Amygdala (tissue), 56 donors: ENCODE measurements at regions not wholly inside any gene's neighbourhood (a gene's known extent, or its start where the extent isn't known, plus 50 kb on each side); places are given as distances from the start of the nearest gene placed in this dataset.

Experiments used
- DNase-seq, 56 donors: peaks; one replicate each; lab custom pipeline; 2025; lab: John Stamatoyannopoulos, UW

GRCh38 chr11:134756811-134757540 lies 344.9 kb upstream of the B3GAT1 start:
- DNase-seq: no peak

DNA sequence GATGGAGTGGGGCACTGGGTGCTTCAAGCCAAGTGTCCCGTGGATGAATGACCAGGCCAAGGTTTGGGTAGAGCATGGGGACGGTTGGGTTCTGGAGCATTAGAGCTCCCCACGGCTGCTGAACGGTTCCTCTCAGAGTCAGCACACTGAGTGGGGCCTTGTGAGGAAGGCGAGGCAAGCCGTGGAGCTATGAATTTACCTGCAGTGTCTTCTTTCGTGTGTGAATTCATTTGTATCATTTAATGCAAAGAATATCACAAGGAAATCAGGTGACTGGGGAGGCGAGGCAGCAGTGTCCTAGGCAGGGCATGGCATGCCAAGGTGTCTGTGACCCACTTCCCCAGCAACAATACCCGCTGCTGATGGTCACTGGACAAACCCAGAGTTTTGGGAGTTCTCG lies 343.5 kb upstream of the B3GAT1 start:
- DNase-seq: no peak

- no peak for DNase-seq
Observed at GRCh38 chr11:134754521-134755198, 342.6 kb upstream of the B3GAT1 start.

DNA sequence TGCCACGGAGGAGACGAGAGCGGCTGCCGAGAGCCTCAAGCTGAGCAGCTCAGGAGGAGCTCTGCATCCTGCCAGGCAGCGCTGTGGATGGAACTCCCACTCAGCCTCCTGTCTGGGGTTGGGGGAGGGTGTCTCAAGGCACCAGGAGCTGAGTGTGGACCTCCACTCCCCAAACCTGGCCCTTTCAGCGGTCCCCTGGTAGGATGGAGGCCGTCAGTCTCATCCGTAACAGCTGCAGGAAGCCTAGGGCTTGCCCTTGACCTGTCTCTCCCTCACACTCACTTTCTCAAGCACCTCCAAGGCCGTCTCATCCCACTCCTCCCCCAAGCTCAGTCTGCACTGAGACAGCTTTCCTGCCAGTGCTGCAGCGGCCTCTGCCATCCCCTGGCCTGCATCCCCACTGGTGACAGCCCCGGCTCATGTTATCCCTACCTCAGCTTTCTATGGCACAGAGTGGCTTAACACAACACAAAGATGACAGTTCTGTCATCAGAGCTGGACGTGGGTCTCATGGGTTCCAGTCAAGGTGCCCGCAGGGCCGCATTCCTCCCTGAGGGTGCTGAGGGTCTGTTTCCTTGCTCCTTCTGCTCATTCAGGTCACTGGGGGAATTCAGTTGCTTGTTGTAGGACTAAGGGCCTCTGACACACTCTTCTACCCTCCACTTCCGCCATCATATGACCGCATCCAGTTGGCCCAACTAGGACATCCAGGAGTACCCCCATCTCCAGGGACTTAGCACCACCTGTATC lies 341.9 kb upstream of the B3GAT1 start:
- DNase-seq: peak in 4 of 56 donors; percentile 19 to 53 (median 31)

- peak in 4 of 56 donors; percentile 15 to 51 (median 38) for DNase-seq
Observed at GRCh38 chr11:134752964-134753770, 341.1 kb upstream of the B3GAT1 start.

GRCh38 chr11:134752526-134752925 lies 340.5 kb upstream of the B3GAT1 start:
- DNase-seq: no peak

DNA sequence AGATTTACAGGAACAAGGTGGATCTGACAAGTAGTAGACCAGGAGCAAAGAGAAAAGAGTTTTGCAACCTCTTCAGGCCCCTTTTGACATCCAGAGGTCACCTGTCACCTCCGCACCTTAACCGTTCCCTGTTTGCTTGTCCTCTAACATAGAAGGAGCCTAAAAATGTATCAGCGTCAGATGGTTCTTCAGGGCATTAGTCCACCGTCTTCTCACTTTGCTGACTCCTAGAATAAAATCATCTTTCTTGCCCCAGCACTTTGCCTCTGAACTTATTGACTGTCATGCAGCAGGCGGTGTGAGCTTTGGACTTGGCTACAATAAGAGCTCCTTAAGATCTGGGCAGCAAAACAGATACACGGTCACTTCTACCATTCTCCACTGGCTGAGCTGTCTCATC lies 339.7 kb upstream of the B3GAT1 start:
- no peak for DNase-seq

GRCh38 chr11:134751031-134751585 lies 339.1 kb upstream of the B3GAT1 start:
- no peak for DNase-seq

GRCh38 chr11:134750619-134751018 lies 338.6 kb upstream of the B3GAT1 start:
- no peak for DNase-seq

DNA sequence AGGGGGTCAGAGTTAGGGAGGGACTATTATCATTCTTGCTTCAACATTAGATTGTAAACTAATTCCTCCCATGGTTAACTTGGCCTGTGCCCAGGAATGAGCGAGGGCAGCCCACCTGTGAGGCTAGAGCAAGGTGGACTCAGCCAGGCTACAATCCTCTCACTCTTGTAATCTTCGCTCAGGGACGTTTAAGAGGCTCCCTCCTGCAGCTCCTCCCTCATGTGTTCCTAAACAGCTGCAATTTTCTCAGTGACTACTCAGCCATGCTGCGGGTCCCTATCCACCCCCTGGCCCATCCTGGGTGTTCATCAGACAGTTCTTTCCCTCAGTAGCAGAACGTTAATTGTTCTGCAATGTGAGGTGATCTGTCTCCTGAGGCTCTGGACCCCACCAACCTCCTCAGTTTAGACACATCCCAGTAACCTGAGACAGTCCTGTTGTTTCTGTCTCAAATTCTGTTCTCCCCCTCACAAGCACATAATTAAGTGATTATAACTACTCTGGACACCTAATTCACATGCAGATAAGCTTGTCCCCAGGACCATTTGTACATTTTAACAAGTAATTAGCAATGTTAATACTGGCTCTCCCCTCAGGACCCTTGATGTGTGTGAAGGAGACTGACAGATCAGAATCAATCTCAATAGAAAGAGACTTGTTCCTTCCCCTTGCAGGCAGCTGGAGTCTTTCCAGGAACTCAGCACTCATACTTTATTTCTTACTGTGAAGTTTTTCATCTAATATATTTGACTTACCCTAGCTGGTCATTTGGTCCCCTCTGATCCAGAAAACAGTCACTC lies 337.2 kb upstream of the B3GAT1 start:
- DNase-seq: no peak

GRCh38 chr11:134746609-134747008 lies 334.6 kb upstream of the B3GAT1 start:
- no peak for DNase-seq

GRCh38 chr11:134745456-134745855 lies 333.4 kb upstream of the B3GAT1 start:
- DNase-seq: no peak

- DNase-seq: no peak
Observed at GRCh38 chr11:134743820-134744195, 331.8 kb upstream of the B3GAT1 start.

DNA sequence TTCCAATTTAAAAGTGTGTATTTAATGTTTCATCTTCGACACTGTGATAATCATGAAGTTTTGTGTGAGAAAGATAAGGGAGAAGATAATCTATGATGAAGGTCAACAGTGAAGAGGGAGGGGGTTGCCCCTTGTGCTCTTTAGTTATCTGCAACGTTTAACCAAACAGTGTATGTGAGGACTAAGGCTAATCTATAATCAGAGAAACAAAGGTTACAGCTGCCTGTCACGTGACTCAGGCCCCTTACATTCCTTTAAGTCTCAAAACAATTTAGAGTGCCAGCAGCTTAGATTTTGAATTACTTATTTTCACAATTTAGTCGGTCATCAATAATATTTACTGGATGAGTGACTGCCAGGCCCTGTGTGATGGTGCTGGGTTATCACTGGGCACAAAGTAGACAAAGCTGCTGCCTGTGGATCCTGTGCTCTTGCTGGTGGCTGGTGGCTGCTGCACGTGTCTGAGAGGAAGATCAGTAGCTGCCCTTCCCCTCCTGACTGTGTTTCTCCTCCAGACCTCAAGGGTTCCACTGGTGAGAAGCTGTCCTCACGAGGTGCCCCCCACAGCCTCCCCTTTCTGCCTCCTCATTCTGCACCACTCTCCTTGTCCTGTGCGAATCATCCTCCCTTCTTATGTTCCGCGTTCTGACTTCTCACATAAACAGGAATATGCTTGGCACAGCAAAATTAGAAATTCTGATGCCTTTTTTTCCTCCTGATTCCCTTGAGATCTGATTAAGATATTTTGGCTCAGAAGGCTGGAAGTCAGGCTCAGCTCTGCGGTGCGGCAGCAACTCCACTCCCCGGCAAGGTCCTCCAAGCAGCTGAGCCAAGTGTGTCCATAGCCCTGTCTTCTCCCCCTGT lies 331.1 kb upstream of the B3GAT1 start:
- no peak for DNase-seq

GRCh38 chr11:134742224-134742612 lies 330.2 kb upstream of the B3GAT1 start:
- DNase-seq: no peak

GRCh38 chr11:134741453-134742223 lies 329.6 kb upstream of the B3GAT1 start:
- DNase-seq: no peak

DNA sequence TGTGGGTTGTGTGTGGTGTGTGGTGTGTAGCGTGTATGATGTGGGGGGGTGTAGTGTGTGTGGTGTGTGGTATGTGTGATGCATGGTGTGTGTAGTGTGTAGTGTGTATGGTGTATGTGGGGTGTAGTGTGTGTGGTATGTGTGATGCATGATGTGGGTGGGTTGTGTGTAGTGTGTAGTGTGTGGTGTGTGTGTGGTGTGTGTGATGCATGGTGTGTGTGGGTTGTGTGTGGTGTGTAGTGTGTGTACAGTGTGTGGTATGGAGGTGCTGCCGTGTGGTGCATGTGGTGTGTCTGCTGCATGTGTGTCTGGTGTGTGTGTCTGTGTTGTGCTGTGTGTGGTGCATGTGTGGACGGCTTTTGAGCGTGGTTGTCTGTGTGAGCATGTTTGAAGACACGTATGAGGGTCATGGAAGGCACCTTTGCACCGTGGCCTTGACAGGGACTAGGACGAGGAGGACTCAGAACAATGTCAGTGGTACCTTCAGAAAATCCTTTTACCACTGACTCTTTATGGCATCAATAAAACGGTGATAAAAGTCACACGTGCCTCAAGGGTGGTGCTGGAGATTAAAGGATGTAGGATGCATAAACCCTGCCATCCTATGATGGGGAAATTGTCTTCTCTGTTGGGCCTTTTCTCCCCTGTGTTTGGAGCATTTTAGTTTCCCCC lies 328.7 kb upstream of the B3GAT1 start:
- DNase-seq: no peak
